K562 (cell line): ENCODE measurements at regions not wholly inside any gene's neighbourhood (a gene's known extent, or its start where the extent isn't known, plus 50 kb on each side); places are given as distances from the start of the nearest gene placed in this dataset.

Experiments
- ATAC-seq: fragments of 200-7000 bp; cut with Tn5 transposase; 3 replicates; pipeline ENCODE4 v1.9.1; 2020; ENCODE audit warnings: moderate library complexity
- BruUV-seq: library from RNA; stranded (reverse); fragments of 400-500 nt; replicated peaks from 2 replicates; lab custom pipeline; 2021; lab: Mats Ljungman, UMichigan
- CTCF ChIA-PET: fragments of 300-600 bp; formaldehyde crosslinking; extraction: SDS; loops from one replicate; lab custom pipeline; 2021; ENCODE audit warnings: low intra/inter-chr PET ratio; lab: Yijun Ruan, JAX
- POLR2A ChIA-PET: fragments of 300-600, 350-650 bp; sonication (Branson Sonifier 250); formaldehyde crosslinking; extraction: SDS; loops from one replicate; lab custom pipeline; 2021; ENCODE audit warnings: antibody characterized with exemption, inconsistent platforms; lab: Yijun Ruan, JAX
- DNase-seq, 4 experiments: peaks; one replicate each; pipeline versions ENCODE4 v3.0.0 to v3.0.0-alpha.2; 2011 to 2018; ENCODE audit warnings: low spot score in 3 of 4, mixed read lengths in 3 of 4; ENCODE audit errors: extremely low read depth in 1 of 4
- FAIRE-seq: peaks from 2 replicates; lab custom pipeline; 2011; peaks lifted over from hg19 to GRCh38; lab: Jason Lieb, UNC
- H2AFZ ChIP-seq: 2 replicates; pipeline ENCODE4 v1.6.0; 2011; ENCODE audit warnings: low read depth, low read length, control low read depth, inconsistent platforms
- H3K27ac ChIP-seq: fragments of 200-600 bp; 3 replicates; pipeline ENCODE4 v1.8.0; 2011; ENCODE audit warnings: low read depth, mild to moderate bottlenecking, control low read depth, inconsistent platforms, low read length, moderate library complexity, mixed read lengths; ENCODE audit errors: extremely low read depth
- H3K27me3 ChIP-seq, 2 experiments: fragments of 300-600 bp in 1 of 2; 2 replicates in 1 of 2; 3 replicates in 1 of 2; pipeline versions ENCODE4 v1.6.0 to v1.8.0; 2011; ENCODE audit warnings: inconsistent platforms in 2 of 2, low read length in 2 of 2, mild to moderate bottlenecking in 1 of 2, mixed read lengths in 1 of 2, moderate library complexity in 1 of 2; ENCODE audit not compliant: control insufficient read depth in 2 of 2, insufficient read depth in 2 of 2
- H3K36me3 ChIP-seq: fragments of 300-600 bp; 3 replicates; pipeline ENCODE4 v1.8.0; 2011; ENCODE audit warnings: mild to moderate bottlenecking, low read length, inconsistent platforms; ENCODE audit not compliant: control insufficient read depth, insufficient read depth
- H3K4me1 ChIP-seq, 2 experiments: fragments of 200-600 bp in 1 of 2; replicated peaks in 1 of 2; 2 replicates in 1 of 2; 3 replicates in 1 of 2; pipeline versions ENCODE4 v1.5.1 to v1.8.0; 2011; ENCODE audit warnings: inconsistent platforms in 2 of 2, low read length in 2 of 2, mild to moderate bottlenecking in 1 of 2, mixed read lengths in 1 of 2, moderate library complexity in 1 of 2; ENCODE audit not compliant: control insufficient read depth in 2 of 2, insufficient read depth in 2 of 2
- H3K4me2 ChIP-seq: 2 replicates; pipeline ENCODE4 v1.6.1; 2011; ENCODE audit warnings: low read length, control low read depth, inconsistent platforms, mixed read lengths; ENCODE audit not compliant: insufficient read depth
- H3K4me3 ChIP-seq: fragments of 200-600 bp; sonication (generic), shearing (Covaris generic); 2 replicates; pipeline ENCODE4 v1.5.1; 2016; ENCODE audit warnings: control low read depth, inconsistent platforms
- H3K79me2 ChIP-seq: fragments of 200-600 bp; 3 replicates; pipeline ENCODE4 v1.8.0; 2011; ENCODE audit warnings: low read length, inconsistent platforms; ENCODE audit not compliant: control insufficient read depth, insufficient read depth
- H3K9ac ChIP-seq, 2 experiments: 2 replicates each; pipeline versions ENCODE4 v1.6.0 to v1.6.1; 2011; ENCODE audit warnings: low read depth in 2 of 2, low read length in 2 of 2, control low read depth in 1 of 2, inconsistent platforms in 1 of 2, mild to moderate bottlenecking in 1 of 2, mixed read lengths in 1 of 2; ENCODE audit not compliant: insufficient read depth in 1 of 2
- H3K9me1 ChIP-seq: one replicate; pipeline ENCODE4 v1.6.0; 2011; ENCODE audit warnings: inconsistent platforms, mild to moderate bottlenecking, low read length, moderate library complexity; ENCODE audit not compliant: control insufficient read depth, insufficient read depth
- H3K9me3 ChIP-seq: replicated peaks from 2 replicates; pipeline ENCODE4 v1.5.1; 2011; ENCODE audit warnings: low read depth, low read length, inconsistent platforms; ENCODE audit not compliant: control insufficient read depth, insufficient read depth
- H4K20me1 ChIP-seq: replicated peaks from 2 replicates; pipeline ENCODE4 v1.6.1; 2011; ENCODE audit warnings: low read length, inconsistent platforms, mixed read lengths; ENCODE audit not compliant: control insufficient read depth, insufficient read depth
- ARID2 ChIP-seq: fragments of 450-650 bp; IDR thresholded peaks from 2 replicates; pipeline ENCODE4 v1.6.1; 2017; ENCODE audit warnings: antibody characterized with exemption, mild to moderate bottlenecking
- DMBX1 ChIP-seq: fragments of 250-450 bp; sonication (Bioruptor Pico); IDR thresholded peaks from 2 replicates; pipeline ENCODE4 v1.8.0; 2022; ENCODE audit warnings: inconsistent platforms, mild to moderate bottlenecking, moderate library complexity, borderline replicate concordance
- HNRNPH1 ChIP-seq: fragments of 200-400 bp; formaldehyde crosslinking; optimal IDR thresholded peaks from 2 replicates; pipeline ENCODE3; 2017; ENCODE audit warnings: low read depth, mild to moderate bottlenecking, low read length, moderate library complexity
- NR2F6 ChIP-seq: fragments of 450-650 bp; formaldehyde crosslinking; IDR thresholded peaks from 2 replicates; pipeline ENCODE4 v1.4.0; 2020; ENCODE audit warnings: mild to moderate bottlenecking
- PHB ChIP-seq: fragments of 250-450 bp; sonication (Bioruptor Pico); IDR thresholded peaks from 2 replicates; pipeline ENCODE4 v1.5.0; 2021
- RBFOX2 ChIP-seq: fragments of 200-400 bp; formaldehyde crosslinking; IDR thresholded peaks from 2 replicates; pipeline ENCODE4 v1.6.1; 2017; ENCODE audit warnings: low read depth, mild to moderate bottlenecking, low read length, moderate library complexity
- RBM17 ChIP-seq: fragments of 200-400 bp; formaldehyde crosslinking; IDR thresholded peaks from 2 replicates; pipeline ENCODE4 v1.6.1; 2017; ENCODE audit warnings: low read depth, mild to moderate bottlenecking, low read length, borderline replicate concordance
- STAT5B ChIP-seq: fragments of 250-450 bp; sonication (Bioruptor Pico); IDR thresholded peaks from 2 replicates; pipeline ENCODE4 v1.8.0; 2021; ENCODE audit warnings: mild to moderate bottlenecking, inconsistent platforms
- TRIM28 ChIP-seq: fragments of 450-650 bp; IDR thresholded peaks from 2 replicates; pipeline ENCODE4 v1.6.1; 2017
- ZFP36 ChIP-seq: fragments of 150-350 bp; IDR thresholded peaks from 2 replicates; pipeline ENCODE4 v1.6.1; 2018; ENCODE audit warnings: low read length, low read depth; ENCODE audit not compliant: partially characterized antibody
- ZKSCAN1 ChIP-seq: fragments of 150-350 bp; IDR thresholded peaks from 2 replicates; pipeline ENCODE4 v1.6.1; 2016; ENCODE audit warnings: low read depth, low read length
- ZNF133 ChIP-seq: fragments of 250-450 bp; sonication (Bioruptor Pico); IDR thresholded peaks from 2 replicates; pipeline ENCODE4 v1.4.0; 2020; ENCODE audit warnings: mild to moderate bottlenecking
- ZNF134 ChIP-seq: fragments of 250-450 bp; sonication (Bioruptor Pico); conservative IDR thresholded peaks from 2 replicates; pipeline ENCODE4 v1.4.0; 2020
- WGBS: fragments of 100-300 bp; shearing (Covaris generic); methylation state at CpG from one replicate; pipeline ENCODE4 v1.1.6; 2016; ENCODE audit warnings: low coverage, mixed read lengths; ENCODE audit not compliant: insufficient coverage; ENCODE audit errors: missing lambda C conversion rate; 5-methylcytosine and 5-hydroxymethylcytosine counted together
- in situ Hi-C: fragments of 300-500 bp; cut with MboI; formaldehyde crosslinking; loops from 4 replicates; pipeline ENCODE4 v1.15.0; 2018; ENCODE audit warnings: inconsistent platforms, mixed read lengths
- intact Hi-C: fragments of 100-400 bp; cut with micrococcal nuclease; formaldehyde crosslinking; loops from 2 replicates; pipeline ENCODE4 v1.14.2; 2022
- TF ChIP-seq, protein P1 (sequence below): fragments of 450-650 bp; formaldehyde crosslinking; IDR thresholded peaks from 2 replicates; pipeline ENCODE4 v1.4.0; 2020; ENCODE audit warnings: mild to moderate bottlenecking, moderate library complexity

DNA sequence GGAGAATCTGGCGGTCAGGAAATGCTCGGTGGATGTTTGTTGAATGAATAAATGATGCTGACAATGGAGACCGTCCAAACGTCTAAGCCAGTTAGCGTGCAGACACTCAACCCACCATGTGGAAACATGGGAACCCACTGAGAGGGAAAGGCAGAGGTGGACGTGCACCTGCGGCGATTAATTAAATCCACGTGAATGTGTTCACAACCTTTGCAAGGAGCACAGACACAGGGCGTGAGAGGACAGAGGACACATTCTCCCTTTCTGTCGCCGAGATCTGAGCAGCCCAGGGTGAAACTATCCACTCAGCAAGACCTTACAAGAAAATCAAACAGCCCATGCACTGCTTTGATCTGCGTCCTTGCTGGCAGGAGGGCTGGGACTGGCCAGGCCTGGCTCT lies 58.3 kb upstream of the LINC01488 start:
- 0 out of 4 replicates have a peak overlapping the region, but pooled peaks of 1 of the 2 experiments have one; percentile 23 for H3K9ac ChIP-seq
- TF ChIP-seq ZKSCAN1, result no peak
- TF ChIP-seq NR2F6 (CRISPR knock-in tag), result no peak
- no peak for TF ChIP-seq RBFOX2
- no peak for TF ChIP-seq STAT5B (CRISPR knock-in tag)
- no peak for TF ChIP-seq ZNF133 (CRISPR knock-in tag)
- no peak for TF ChIP-seq DMBX1
- TF ChIP-seq TRIM28, result no peak
- no peak for TF ChIP-seq ARID2
- no peak for TF ChIP-seq ZFP36
- TF ChIP-seq HNRNPH1, result no peak
- TF ChIP-seq, protein P1, sequence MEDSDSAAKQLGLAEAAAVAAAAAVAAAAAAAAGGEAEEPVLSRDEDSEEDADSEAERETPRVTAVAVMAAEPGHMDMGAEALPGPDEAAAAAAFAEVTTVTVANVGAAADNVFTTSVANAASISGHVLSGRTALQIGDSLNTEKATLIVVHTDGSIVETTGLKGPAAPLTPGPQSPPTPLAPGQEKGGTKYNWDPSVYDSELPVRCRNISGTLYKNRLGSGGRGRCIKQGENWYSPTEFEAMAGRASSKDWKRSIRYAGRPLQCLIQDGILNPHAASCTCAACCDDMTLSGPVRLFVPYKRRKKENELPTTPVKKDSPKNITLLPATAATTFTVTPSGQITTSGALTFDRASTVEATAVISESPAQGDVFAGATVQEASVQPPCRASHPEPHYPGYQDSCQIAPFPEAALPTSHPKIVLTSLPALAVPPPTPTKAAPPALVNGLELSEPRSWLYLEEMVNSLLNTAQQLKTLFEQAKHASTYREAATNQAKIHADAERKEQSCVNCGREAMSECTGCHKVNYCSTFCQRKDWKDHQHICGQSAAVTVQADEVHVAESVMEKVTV (CRISPR knock-in tag), result no peak
- no peak for TF ChIP-seq PHB (CRISPR knock-in tag)
- TF ChIP-seq ZNF134, result no peak
- no peak for TF ChIP-seq RBM17
- no peak overlapping the region for H2AFZ ChIP-seq
- no TSS peak for BruUV-seq
- H3K79me2 ChIP-seq, result no peaks in the 10 kb centered on the region
- DNase-seq (no peak), FAIRE-seq (no peak), ATAC-seq (no peak)
- H3K9me3 ChIP-seq, result peaks cover 12% of the 10 kb centered on the region
- peaks cover 14 to 16% of the 10 kb centered on the region in 2 experiments for H3K4me1 ChIP-seq
- no peaks in the 10 kb centered on the region for H4K20me1 ChIP-seq
- H3K9me1 ChIP-seq, result no peaks in the 10 kb centered on the region
- no peaks in the 10 kb centered on the region for H3K27me3 ChIP-seq
- 86% methylated on average over 12 of the region's 13 CpGs for whole genome bisulfite sequencing
- CTCF ChIA-PET, result no interaction called here
- intact Hi-C loops (no loop called here), in situ Hi-C loops (no loop called here)
- POLR2A ChIA-PET, result interaction anchor here (0.5 kb wide), 1 partner anchor 25 kb away, joined by 3 read pairs; no protein-coding TSS in a partner anchor
- H3K27ac ChIP-seq, result no peak overlapping the region
- H3K36me3 ChIP-seq, result no peaks in the 10 kb centered on the region
- no peak overlapping the region for H3K4me2 ChIP-seq
- H3K4me3 ChIP-seq, result no peak overlapping the region
